Fibroblast of lung (primary cell): ENCODE measurements at regions not wholly inside any gene's neighbourhood (a gene's known extent, or its start where the extent isn't known, plus 50 kb on each side); places are given as distances from the start of the nearest gene placed in this dataset.

ENCODE experiments used
- CTCF ChIP-seq, 2 donors: IDR thresholded peaks in 1 of 2; conservative IDR thresholded peaks in 1 of 2; 1 replicate in 1 of 2; 2 replicates in 1 of 2; pipeline ENCODE4 v1.5.1; 2011 to 2012; ENCODE audit warnings: low read length in 2 of 2, control low read depth in 1 of 2, inconsistent platforms in 1 of 2, low read depth in 1 of 2, mild to moderate bottlenecking in 1 of 2
- EZH2 ChIP-seq: IDR thresholded peaks from 2 replicates; pipeline ENCODE4 v1.5.1; 2012; ENCODE audit warnings: low read length, control low read depth, mild to moderate bottlenecking; ENCODE audit errors: missing control alignments

GRCh38 chr2:56933976-56934375 lies 750.2 kb downstream of the CCDC85A start:
- TF ChIP-seq CTCF (conservative IDR thresholded peaks at IDR 0.05 in 1 of 2, IDR thresholded peaks at IDR 0.05 in 1 of 2; ENCODE audit: low read depth in 1 of 2, low read length in 2 of 2) (no peak), EZH2 (no peak)
